ENCODE measurements at regions not wholly inside any gene's neighbourhood (a gene's known extent, or its start where the extent isn't known, plus 50 kb on each side); places are given as distances from the start of the nearest gene placed in this dataset.

GRCh38 chr5:167578977-167579692 is 712.3 kb upstream of the WWC1 start:
- no peak for DNase-seq

DNA sequence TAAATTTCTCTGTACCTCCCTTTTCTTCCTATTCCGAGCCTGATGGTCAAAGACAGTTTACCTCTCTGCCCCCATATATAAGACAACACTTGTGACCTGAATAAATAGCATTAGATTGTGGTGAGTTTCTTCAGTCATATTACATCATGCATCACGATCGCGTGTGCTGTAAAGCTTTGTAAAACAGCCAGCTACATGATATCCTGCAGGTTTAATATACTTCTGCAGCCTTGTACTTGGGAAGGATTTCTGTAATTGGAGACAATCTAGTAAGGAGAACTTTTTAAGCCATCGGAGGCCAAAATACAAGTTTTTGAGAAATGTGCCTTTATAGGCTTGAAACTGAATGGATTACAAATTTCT is 711.8 kb upstream of the WWC1 start:
- DNase-seq, result no peak

DNA sequence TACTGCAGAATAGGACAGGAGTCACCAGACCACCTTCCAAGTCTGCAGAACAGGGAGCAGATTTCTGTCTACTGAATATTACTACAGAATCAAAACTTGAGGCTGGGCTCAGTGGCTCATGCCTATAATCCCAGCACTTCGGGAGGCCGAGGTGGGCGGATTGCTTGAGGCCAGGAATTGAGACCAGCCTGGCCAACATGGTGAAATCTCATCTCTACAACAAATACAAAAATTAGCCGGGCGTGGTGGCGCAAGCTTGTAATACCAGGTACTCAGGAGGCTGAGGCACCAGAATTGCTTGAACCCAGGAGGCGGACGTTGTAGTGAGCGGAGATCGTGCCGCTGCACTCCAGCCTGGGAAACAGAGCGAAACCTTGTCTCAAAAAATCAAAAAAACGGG is 710.8 kb upstream of the WWC1 start:
- no peak for DNase-seq

- no peak for DNase-seq
Observed at GRCh38 chr5:167582283-167582682, 709.2 kb upstream of the WWC1 start.

DNA sequence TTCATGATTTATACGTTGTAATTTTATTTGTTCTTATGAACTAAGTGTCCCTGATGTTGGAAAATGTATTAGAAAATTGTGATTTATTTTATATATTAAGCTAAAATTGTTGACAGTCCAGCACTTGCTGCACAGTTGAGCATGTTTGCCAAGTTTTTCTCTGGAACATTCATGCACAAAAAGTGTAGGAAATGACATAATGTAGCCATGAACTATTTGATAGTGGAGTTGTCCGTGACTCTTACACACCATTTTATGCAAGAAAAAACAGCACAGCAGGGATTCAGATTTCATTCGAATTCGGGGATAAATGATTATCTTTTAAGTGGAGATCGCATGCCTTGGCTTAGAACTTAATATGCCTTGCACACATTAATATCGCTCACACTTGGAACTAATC is 708.6 kb upstream of the WWC1 start:
- no peak for DNase-seq

DNA sequence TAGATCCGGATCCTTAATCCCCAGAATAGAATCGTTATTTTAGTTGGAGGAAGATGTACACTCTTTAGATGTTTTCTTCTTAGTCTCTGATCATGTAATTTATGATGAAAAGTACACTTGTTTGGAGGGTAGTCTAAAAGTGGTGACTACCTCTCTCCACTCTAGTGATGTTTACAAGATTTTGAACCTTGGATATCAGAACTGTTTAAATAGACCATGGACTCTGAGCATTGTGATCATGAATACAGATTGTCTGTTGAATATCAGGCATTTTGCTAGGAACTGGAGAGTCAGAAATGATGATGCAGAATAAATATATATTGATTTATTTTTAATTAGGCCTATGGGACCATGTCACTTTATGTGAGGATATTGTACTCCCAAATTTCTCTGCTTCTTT is 706.3 kb upstream of the WWC1 start:
- DNase-seq, result no peak

DNA sequence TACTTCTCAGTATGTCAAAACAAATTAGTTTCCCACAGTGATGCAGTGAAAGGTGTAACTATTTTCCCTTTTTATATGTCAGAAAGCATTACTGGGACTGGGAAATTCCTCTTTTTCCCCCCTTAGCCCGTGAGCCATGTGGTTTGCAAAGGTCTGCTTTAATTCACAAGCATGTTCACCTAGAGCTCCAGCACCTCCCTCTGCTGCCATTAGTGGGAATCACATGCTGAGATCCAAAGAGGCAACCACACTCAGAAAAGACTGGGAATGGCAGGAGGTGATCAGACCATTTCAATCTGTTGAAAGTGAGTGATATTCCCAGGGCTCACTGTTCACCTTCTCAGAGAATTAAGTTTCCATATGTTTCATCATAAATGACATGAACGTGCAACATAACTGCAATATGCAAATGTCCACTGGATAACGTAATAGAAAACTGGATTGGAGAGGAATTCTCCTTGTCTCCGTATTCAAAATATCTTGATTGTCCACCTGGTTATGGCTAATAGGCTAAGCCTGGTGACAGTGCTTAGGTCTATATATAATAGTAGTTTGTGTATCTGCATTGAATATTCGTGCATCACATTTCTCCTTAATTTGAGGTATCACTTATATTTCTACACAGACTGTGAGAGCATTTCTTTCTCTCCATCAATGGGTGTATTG is 703.5 kb upstream of the WWC1 start:
- no peak for DNase-seq

- DNase-seq, result no peak
Observed at GRCh38 chr5:167592114-167592513, 699.3 kb upstream of the WWC1 start.

- no peak for DNase-seq
Observed at GRCh38 chr5:167593329-167594060, 698.0 kb upstream of the WWC1 start.

- DNase-seq, result no peak
Observed at GRCh38 chr5:167594061-167594435, 697.4 kb upstream of the WWC1 start.

GRCh38 chr5:167594750-167595149 is 696.7 kb upstream of the WWC1 start:
- DNase-seq, result no peak

DNA sequence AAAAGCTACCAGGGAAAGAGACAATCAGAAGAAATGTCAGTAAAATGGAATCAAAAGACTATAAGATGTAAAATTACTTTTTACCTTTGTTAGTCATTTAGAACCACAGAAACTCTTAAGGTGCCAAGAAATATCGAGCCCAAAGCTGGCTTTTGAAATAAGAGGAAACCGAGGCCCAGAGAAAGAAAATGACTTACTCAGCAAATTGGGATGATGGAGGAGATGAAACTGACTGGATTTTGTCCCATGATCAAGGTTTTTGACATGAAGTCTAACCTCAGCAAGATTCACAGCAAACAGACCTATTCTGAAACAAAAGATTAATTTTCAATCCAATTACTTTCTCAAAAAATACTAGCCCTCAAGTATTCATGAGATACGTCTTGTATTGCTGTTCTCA is 696.2 kb upstream of the WWC1 start:
- no peak for DNase-seq

- no peak for DNase-seq
Observed at GRCh38 chr5:167598166-167598565, 693.3 kb upstream of the WWC1 start.

DNA sequence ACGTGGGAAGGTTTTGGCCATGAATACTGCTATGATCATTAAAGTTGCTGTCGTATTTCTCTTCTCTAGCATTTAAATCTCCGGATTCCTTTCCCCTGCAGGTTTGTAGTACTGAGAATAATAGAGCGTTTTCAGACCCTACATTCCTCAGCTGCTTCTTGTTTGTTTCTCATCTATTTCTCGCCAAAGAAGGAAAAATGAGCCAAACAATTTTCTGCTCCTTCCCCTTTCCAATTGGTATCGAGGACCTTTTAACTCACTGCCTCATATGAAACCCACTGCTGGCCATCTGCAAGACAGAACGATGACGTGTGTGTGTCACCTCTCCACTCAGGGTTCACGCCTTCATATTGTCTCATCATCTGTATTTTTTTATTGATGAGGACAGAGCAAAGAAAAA is 689.4 kb upstream of the WWC1 start:
- no peak for DNase-seq

- no peak for DNase-seq
Observed at GRCh38 chr5:167603135-167603534, 688.3 kb upstream of the WWC1 start.

GRCh38 chr5:167608390-167609272 is 682.8 kb upstream of the WWC1 start:
- DNase-seq, result no peak

GRCh38 chr5:167614294-167615021 is 677.0 kb upstream of the WWC1 start:
- no peak for DNase-seq

DNA sequence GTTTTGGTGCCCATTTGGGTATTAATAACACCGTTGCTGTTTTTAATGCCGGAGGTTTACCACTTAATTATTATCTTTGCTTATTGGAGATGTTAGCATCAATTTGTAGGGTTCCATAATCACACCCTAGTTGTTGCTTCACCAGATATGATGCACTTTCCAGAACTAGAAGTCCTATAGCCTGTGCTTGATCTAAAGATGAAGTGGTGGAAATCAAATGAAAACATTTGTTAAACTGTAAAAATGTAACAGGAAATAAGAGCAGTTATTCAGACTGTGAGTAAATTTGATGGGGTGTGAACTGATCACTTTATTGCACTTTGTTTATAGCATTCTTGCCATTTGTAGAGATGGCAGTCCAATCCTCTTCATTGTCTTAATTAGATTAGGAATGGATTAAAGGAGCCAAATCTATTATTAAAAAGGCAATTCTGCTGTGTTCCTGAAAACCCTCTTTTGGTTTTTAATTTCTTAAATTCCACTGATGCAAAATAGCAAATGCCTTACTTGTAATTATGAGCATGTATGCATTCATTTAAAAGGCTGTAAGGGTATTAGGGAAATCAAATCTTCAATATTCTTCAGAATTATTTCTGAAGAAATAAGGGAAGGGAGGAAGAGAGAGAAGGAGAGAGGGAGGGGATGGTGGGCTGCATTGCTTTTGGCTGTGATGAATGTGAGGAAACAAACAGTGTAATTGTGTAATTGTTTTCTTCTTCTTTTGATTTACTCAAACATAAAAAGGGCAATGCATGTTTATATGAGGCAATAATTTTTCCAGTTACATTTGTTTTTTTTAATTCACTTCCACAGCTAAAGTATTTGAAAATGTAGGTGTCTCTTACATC is 675.2 kb upstream of the WWC1 start:
- no peak for DNase-seq

DNA sequence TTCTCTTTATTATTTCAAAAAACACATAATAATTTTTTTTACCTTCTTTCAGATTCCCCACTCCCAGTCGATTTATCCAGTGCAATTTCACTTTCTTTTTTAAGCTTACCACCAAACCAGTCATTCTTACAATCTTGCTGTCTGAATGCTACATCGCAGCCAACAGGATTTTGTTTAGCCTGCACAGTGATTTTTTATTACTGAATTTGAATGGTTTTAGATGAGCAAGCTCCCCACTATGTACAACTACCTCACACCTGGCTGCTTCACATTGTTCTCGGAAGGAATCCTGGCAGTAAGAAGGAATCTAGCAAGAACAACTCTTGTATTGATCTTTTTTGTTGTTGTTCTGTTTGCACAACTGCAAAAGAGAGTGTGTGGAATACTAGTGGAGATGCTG is 668.1 kb upstream of the WWC1 start:
- DNase-seq, result no peak

- no peak for DNase-seq
Observed at GRCh38 chr5:167624053-167624452, 667.4 kb upstream of the WWC1 start.

DNA sequence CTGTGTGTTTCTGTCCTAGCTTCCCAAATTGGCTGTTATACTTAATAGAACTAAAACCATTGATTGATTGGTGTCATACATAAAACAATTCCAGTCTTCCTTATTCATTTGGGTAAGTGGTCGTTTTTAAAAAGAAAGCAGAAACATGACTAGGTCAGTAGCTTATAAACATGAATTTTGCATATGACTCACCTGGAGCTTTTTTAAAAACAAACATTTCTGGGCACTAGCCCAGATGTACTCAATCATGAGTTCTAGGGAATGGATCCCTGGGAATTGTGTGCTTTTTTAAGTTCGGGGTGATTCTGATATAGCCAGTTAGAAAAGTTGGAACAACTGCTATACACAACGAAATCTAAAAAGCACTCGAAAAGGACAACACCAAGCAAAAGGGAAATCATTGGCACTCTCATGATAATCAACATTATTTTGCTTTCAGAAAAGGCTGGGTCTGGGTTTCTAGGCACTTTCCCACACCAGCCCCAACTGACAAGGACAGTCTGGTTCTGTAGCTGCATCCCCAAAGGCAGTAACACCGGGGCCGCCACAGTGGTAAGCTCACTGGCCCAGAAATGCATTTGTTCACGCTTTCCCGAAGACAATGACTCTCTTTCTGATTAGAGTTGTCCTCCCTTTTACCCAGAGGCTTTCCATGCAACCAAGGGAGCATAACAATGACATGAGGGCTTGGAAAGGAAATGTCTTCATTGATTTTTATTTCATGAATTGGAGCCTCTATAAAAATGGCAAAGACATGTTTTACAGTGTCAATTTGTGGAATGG is 664.9 kb upstream of the WWC1 start:
- DNase-seq, result no peak
